GM13977 (cell line): ENCODE measurements at regions not wholly inside any gene's neighbourhood (a gene's known extent, or its start where the extent isn't known, plus 50 kb on each side); places are given as distances from the start of the nearest gene placed in this dataset.

ENCODE experiments used
- DNase-seq: peaks from one replicate; pipeline ENCODE4 v3.0.0; 2012; ENCODE audit warnings: low spot score
- in situ Hi-C: fragments of 300-500 bp; cut with MboI; formaldehyde crosslinking; loops from one replicate; pipeline ENCODE4 v1.12.0; 2022; ENCODE audit warnings: low sequenced_read_pairs, low pct_unique_long_range_greater_than_20kb, mixed read lengths, inconsistent platforms; ENCODE audit not compliant: unreplicated experiment
- TF ChIP-seq, protein P1 (sequence below): IDR thresholded peaks from 2 replicates; pipeline ENCODE4 v1.5.1; 2012; ENCODE audit warnings: mild to moderate bottlenecking, control low read depth; ENCODE audit not compliant: insufficient read depth; ENCODE audit errors: extremely low read depth, missing control alignments

DNA sequence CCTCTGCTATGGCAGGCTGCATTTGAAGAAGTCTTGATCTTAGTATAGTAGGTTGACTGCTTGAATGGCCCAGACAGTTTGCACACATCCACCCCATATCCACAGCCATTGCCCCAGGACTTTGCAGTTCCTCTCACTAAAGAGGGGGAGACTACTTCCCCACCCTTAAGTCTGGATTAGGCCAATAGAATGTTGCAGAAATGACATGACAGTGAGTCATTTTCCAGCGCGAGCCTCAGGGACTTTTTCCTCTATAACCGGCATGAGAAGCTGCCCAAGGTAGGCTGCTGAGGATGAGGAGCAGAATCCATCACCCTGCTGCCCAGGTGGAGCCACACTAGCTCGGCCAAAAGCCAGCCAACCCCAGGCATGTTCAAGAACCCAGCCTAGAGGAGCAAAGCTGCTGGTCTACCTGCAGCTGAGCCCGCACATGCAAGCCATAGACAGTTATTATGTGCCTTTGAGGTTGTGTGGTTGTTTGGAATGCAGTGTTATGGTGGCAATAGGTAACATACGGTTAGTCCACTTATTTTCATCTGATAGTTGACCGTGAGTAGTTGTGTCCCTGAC, 113.9 kb downstream of the TLE3 start:
- DNase-seq = no peak
- in situ Hi-C loops = no loop called here
- TF ChIP-seq, protein P1, sequence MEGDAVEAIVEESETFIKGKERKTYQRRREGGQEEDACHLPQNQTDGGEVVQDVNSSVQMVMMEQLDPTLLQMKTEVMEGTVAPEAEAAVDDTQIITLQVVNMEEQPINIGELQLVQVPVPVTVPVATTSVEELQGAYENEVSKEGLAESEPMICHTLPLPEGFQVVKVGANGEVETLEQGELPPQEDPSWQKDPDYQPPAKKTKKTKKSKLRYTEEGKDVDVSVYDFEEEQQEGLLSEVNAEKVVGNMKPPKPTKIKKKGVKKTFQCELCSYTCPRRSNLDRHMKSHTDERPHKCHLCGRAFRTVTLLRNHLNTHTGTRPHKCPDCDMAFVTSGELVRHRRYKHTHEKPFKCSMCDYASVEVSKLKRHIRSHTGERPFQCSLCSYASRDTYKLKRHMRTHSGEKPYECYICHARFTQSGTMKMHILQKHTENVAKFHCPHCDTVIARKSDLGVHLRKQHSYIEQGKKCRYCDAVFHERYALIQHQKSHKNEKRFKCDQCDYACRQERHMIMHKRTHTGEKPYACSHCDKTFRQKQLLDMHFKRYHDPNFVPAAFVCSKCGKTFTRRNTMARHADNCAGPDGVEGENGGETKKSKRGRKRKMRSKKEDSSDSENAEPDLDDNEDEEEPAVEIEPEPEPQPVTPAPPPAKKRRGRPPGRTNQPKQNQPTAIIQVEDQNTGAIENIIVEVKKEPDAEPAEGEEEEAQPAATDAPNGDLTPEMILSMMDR = no peak

DNA sequence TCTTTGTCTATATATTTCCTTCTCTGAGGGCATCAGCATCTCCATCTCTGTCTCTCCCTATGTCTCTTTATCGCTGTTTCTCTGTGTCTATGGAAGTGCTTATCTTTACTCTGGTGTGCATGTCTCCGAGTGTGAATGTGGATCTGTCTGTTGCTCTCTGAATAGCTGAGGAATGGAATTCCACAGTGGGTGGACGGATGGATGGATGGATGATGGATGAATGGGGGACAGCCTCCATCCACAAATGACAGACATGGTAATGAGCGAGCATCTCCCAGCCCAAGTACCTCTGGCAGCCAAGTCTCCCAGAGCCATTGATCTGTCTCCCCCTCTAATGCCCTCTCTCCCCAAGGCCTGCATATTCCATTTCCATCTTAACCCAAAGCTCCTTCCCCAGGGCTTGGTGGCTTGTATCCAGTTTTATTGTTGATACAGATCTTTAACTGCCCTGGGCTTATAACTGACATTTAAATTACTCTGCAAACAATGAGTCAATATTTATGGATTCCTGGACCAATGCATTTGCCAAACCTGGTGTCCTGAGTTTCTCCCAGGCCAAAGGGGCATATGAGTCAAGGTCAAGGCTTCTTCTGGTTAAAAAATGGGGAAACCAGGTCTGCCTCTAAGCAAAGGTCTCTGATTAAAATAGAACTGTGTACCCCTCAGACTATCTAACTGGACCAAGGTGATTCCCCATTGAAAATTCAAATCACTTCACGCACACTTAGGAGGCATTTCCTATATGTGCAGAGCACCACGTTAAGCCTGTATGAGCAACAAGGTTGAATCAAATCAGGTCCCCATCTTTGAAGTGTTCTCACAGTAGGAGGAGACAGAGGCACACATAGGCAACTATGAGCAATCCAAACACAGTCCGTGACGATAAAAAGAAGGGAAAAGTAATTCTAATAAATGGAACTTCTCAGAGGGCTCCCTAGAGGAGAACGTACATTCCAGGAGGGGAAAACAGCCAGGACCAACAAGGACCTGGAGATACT, 109.9 kb downstream of the TLE3 start:
- no peak for DNase-seq
- in situ Hi-C loops = no loop called here
- TF ChIP-seq, protein P1 = no peak

DNA sequence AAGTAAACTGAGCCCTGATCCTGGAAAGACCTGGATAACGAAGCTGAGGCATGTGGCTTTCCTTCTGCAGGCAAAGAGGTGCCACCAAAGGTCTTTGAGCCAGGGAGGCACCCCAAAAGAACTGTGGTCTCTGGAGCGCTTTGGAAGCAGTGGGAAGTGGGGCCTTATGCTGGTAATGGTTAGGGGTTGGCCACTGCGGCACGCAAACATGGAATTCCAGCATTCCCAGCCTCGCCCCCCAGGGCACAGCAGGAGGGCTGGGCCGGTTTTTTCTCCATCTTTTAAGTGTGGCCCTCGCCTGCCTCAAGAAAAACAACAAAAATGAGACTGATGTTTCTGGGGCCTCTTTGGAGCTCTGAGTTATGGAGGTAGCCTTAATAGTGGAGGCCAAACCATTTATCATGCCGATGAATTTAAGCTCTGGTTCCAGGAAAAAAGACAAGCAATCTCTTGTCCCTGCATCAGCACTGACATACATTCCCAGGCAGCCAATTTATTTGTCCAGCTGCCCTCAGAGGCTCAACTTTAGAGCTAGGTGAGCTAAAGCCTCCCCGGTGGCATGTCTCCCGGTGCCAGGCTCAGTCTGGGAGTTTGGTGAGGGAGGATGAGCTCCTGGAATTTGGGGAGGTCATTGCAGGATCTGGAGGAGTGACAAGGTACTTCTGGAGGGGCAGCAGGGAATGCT, 109.0 kb downstream of the TLE3 start:
- TF ChIP-seq, protein P1 = no peak
- in situ Hi-C loops = no loop called here
- no peak for DNase-seq

DNA sequence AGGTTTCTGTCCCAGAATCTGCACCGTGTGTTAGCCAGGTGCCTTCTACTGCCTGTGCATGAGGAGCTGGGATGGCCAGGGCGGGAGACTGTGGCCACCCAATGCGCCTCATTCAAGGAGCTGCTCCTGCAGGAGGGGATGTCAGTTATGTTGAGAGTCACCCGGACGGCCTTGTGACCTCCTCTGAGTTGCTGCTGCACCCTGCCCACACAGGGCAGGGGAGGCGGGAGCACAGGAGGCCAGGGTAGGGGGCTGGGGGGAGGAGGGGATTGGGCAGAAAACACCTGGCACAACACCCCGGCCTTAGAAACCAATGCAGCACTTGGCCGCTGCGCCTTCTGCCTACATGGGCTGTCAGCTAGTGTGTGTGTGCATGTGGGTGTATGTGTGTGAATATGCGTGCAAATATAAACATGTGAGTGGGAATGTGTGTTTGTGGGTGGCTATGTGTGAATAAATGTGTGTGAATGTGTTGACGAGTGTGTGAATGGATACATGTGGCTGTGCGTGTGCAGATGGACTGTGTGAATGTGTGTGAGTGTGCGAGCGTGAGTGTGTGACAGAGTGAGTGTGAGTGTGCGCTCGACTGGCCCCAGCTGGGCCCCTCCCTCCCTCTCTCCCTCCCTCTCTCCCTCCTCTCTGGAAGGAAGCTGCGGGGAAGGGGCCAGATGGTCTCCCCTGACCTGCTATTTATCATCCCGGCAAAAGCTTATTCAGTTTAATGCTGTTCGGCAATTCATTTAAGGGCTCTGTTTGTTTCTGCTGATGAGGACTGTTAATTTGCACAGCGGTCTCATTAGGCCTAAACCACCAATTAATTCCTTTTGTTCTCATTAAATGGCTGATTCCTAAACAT, 106.9 kb downstream of the TLE3 start:
- TF ChIP-seq, protein P1 = no peak
- no peak for DNase-seq
- in situ Hi-C loops = no loop called here

DNA sequence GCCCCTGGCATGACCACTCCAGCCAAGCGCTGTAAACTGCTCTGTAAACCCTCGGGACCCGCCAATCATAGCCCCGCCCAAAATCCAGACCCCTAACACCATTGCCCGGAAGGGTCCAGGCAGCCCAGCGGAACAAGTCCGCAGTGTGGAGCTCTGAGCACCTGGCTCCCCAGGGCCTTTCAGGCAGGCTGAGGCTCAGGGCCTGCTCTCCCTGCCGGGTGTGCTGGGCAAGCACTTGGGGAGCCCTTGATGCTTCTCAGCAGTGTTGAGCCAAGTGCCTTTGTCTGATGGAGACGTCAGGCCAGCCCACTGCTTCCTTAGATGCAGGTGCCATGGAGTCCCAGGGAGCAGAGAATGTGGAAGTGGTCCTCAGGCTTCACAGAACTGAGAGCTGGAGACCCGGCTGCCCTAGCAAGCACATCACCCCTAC, 106.2 kb downstream of the TLE3 start:
- no peak for DNase-seq
- TF ChIP-seq, protein P1 = no peak
- in situ Hi-C loops = no loop called here

DNA sequence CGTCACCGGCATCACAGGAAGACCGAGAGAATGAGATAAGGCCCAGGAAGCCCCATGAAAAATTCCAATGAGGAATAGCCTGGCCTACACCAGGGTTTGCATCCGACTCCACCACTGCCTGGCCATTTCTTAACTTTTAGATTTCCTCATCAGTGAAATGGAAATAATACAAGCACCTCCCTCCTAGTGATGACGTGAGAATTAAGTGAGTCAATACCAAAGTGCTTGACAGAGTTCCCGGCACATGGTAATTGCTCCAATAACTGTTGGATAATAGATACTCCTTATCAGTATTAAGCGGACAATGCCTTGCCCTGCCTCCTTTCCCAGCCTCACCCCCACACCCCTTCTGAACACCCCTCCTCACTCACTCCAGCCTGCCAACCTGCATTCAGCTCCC, 105.4 kb downstream of the TLE3 start:
- TF ChIP-seq, protein P1 = no peak
- in situ Hi-C loops = no loop called here
- DNase-seq = no peak
